ENCODE measurements at regions not wholly inside any gene's neighbourhood (a gene's known extent, or its start where the extent isn't known, plus 50 kb on each side); places are given as distances from the start of the nearest gene placed in this dataset.

DNA sequence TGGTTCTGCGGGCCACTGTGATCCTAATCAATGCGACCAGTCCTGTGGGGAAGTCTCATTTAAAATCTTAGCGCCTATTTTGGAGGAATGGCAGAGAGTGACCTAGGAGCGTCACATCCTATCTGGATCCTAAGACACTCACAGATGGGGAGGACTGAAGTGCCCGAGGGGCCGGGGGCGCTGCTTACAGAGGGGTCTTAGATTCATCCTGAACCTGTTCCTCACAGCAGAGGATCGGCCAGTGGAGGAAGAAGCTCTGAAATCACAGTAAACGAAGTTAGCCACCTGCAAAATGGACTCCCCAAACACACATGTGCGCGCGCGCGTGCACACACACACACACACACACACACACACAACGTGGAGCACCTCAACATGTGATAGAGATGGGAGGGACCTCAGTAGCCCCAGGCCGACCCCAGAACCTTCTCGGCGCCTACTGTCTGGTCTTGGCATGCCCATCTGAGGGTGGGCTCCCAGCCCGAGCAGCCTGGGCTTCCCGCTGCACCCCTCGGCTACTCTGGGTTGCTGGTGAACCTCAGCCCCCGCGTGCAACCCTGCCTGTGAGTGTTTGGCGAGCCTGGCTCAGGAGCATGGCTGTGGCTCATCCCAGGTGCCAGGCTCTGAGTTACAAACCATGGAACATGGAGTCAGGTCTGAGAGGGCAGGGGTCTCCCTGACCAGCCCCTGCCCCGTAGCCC, 613.3 kb downstream of the TBC1D22A start:
- DNase-seq, result no peak

DNA sequence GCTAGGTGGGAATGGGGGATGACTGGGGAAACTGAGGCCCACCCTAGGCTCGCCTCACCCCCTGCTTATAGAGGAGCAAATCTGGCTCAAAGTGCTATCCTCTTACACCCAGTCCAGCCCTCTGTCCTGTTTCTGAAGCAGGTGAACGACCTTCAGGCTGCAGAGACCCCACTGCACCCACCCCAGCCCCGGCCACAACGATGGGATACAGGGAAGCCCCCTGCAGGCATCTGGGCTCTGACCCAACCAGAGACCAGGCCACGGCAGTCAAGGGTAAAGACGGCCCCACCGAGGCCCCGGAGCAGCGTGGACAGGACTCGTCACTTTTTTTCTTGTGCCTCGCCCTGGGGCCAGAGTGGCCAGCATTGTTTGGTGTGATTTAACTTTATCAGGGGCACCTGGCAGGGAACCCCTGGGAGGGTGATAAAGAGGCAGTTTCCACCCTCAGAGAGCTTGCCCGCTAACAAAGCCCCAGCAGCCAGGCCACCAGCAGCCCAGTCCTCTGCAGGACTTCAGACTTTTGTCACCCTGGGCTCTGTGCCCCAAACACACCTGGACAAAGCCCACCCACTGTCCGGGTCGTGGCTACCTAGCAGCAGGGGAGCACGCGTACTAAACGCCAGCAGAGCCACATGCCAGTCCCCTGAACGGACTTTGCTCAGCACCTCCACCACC, 612.6 kb downstream of the TBC1D22A start:
- no peak for DNase-seq

DNA sequence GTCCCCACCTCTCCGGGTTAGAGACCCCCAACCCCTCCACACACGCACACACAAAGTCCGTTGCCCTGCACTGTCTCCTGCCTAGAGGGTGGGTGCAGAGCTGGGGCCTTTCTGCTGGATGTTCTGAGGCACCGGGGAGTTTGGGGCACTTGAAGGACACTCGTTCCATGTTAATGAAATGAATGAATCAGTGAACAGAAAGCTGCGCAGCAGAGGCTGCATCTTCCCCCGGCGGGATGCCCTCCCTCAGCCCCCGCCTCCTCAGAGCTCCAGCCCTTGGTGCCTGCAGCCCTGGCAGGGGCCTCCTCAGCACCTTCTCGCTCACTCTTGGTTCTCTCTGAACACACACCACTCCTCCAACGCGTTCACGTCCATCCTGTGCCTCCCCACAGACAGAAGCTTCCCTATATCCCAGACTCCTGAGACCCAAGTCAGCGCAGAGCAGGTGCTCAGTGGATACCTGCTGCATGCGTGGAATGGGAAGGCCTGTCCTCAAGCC, 611.9 kb downstream of the TBC1D22A start:
- no peak for DNase-seq

DNA sequence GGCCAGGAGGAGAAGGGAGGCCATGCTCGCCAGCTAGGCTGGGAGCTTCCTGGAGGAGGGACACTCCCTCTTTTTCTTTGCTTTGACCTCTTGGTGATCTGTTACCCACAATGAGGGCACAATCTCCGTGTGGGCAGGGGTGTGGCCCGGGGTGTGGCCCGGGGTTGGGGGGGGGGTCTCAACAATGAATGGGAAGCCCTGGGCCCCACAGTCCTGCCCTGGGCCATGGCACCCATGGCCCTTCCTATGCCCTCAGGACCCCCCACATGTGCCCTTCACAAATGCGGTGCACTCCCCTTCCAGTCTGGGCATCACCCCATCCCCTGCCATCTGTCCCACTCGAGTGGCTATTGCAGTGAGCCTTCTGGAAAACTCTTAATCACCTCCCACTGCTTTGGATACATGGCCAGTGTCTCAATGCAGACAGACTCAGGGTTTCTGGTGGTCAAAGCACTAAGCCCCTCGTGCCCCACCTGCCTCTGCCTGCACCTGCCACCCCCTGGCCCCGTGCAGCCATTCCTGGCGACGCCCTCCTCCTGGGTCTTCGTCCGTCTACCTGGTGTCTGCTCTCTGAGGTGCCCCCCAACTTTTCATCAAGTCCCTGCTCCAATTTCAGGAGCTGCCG, 611.3 kb downstream of the TBC1D22A start:
- no peak for DNase-seq

DNA sequence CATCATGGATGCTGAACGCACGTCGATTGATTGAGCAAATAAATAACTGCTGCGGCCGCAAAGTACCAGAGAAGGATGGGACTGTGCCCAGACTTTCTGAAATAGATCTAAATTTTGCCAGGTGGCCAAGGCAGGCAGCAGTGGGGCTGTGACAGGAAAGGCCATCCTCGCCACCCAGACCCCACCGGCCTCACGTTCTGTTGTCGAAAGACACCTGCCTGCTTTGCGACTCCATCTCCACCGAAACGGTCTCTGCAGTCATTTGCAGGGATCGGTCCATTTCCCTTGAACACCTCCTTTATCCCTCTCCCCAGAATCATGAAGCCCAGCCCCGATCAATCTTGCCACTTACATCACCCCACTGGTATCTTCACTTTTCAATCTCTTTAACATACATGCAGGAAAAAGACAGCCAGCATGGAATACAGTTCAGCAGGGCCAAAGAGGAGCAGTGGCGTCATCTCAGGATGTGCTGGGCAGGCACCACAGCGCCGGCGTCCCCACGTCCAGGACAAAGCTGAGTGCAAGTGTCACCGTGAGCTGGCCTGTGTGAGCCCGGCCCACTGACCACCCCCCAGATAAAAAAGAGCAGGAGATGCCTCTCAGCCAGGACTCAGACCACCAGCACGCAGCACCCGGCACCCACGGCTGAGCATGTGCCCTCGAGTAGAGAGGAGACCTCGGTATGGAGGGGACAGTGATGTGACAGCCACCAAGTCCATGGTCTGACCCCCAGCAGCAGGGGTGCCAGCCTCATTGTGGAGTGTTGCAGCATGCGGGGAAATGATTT, 610.3 kb downstream of the TBC1D22A start:
- no peak for DNase-seq

DNA sequence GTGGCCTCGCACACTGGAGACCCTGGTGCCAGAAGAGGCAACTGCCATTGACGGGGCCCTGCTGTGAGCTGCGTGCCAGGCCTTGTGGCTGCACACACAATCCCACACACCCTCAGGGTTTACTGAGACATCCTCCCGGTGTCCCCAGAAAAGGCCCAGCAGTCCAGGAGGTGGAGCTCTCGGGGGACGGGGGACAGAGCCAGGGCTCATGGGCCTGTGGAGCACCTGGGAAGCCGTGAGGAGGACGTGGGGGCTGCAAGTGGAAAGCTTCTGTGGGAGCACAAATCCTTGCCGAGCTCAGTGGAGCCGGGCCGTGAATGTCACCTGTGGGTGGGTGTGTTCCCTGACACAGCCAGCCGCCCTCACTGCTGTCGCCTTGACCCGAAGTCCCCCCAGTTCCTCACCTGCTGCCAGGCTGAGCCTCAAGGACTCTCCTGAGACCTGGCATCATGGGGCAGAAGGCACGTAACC, 609.7 kb downstream of the TBC1D22A start:
- no peak for DNase-seq

DNA sequence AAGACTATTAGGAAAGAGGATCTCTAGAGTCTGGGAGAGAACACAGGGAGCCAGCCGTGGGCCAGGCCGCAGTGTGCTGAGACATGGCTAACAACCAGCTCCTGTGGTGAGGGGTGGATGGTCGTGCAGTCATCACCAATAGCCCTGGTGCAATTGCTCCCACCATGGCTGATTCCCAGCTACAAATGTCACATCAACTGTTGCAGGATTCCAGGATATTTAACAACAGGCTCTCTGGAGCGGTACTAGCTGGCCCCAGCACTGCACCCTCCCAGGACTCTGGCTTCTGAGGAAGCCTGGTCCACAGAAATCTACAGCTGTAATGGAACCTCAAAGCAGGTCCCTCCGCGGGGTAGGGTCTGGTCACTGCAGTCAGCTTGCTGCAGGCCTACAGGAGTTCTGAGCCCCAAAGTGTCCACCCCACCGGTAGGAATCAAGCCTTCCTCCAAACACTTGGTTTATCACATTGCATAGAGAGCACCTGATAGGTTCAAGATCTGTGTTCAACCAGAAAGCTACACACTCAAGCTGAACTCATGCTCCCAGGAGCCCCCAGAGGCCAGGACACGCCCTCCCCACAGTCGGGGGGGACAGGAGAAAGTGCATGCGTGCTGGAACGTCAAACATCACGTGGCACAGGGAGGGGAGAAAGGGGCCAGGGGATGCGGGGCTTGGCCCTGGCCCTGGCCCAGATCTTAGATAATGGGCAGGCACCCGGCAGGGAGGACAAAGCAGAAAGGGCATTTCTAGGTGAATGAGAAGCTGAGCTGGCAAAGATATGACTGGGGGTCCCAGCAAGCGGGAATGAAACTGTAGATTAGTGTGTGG, 609.0 kb downstream of the TBC1D22A start:
- no peak for DNase-seq

DNA sequence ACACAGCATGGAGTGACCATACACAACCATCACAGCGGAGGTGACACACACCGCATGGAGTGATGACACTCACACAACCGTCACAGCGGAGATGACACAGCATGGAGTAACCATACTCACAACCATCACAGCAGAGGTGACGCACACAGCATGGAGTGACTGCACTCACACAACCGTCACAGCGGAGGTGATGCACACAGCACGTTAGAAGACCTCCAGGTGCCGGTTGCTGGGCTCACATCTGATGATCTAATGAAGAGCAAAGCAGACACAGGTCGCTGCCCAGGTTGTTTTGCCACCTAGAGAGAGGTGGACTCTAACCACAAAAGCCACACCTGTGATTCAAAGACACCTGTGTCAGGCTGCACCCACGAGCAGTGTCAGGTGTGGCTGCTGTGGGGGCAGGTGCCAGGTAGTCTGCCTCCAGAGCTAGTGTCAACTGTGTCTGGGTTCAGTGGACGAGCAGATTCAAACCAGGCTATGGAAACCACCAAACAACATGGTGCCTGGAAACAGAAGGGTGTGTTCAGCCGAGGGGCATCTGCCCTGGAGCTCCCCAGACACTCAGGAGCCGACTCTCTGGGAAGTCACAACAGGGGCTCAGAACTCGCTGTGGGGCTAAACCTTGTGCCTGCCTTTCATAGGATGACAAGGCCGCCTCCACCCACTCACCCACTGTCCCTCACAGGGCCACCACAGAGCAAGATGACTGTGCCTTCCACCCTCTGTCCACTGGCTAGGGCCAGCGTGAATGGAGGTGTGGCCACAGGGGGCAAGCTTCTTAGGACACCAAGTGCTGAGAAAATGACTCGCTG, 608.2 kb downstream of the TBC1D22A start:
- no peak for DNase-seq

DNA sequence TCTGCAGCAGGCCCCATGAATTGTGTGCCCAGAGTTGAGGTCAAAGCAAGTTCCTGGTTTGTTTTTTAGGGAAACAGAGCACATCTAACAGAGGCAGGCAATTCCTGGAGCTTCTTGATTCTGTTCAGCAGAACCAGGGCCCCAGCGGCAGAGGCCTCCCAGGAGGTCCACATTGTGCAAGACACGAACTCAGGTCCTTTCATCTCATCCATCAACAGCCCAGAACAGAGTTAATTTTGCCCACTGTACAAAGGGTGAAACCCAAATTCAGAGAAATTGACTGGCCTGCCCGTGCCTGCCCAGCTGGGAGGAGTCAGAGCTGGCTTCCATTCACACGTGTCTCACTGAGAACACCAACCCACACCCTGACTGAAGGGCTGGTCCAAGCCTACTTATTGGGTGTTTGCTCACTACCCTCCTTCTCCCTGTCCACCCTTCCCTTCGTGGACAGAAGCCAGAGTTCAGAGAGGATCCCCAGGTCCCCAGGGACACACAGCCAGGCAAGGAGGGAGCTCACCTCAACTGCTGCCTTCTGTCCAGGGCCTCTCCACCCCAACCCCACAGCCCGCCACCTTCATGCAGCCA, 607.1 kb downstream of the TBC1D22A start:
- DNase-seq, result no peak

DNA sequence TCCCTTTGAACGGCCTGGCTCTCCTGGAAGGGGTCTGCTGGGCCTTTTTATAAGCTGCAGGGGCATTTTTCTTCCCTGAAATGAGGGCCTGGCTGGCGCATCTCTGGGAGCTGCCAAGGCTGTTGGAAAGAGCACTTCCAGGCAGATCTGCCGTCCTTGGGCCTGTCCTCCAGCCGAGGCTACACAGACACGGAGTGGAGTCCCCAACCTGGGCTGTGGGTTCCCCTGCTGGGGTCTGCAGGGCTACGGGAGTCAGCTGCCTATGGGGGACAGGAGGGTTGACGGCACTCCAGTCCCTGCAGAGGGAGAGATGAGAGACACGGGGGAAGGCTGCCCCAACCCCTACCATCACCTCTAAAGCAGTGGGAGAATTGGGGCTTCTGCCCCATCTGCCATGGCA, 606.6 kb downstream of the TBC1D22A start:
- no peak for DNase-seq

DNA sequence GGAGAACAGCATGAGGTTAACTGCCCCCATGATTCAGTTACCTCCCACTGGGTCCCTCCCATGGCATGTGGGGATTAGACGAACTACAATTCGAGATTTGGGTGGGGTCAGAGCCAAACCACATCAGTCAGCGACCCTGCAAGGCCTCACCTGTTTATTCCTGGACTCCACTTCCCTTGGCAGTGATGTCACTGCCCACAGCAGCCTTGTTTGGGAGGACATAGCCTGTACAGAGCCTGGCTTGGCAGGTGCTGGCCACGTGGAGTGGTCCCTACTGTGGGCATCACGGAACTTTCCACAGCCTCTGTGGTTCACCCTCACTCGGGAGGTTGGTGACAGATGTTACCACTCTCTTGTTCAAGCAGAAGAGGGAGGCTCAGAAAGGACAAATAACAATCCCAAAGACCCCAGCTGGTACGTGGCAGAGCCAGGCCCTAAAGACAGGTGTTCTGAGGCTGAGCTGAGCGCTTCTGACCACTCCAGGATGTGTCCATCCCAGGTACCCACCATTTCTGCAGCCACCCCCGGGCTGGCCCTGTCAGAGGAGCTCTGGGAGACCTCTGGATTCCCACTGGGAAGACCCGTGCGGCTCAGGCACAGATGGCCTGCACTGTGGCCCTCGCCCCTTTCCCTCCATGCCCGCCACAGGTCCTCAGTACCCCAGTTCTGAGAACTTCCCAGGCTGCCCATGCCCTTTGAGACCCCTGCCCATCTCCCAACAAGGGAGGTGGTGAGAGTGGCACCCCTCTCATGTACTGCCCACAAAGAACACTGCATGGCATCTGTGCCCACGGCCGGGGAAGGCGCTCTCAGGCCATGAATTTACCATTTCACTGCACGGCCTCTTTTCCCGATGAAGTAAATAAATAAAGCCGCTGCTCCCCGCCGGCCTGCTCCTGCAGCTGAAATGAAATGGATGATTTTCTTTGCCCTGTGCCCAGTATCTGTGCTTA, 605.8 kb downstream of the TBC1D22A start:
- DNase-seq, result no peak

DNA sequence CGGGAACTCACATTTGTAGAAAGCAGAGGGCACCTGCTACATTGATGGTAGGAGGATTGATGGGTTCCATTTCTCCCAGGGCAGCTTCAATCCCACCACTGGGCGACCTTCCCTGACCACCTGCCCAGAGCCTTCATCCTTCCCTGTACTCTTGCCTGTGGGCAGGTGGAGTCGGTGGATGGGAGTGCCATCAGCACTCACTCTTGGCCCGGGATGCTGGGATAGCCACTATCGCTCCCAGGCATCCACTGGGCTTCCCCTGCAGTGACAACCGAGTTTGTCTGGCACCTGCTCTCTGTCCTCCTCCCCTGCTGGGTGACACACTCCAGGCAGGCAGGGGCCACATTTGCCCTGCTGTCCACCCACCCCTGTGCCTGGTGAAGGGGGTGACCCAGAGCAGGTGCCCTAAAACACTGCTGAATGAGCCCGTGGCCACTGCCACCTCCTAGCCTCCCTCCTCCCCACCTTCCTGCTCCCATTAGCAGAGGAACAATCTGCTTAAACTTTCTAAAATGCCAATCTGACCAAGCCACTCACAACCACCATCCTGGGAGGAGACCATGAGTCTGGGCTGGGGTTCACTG, 604.7 kb downstream of the TBC1D22A start:
- no peak for DNase-seq

DNA sequence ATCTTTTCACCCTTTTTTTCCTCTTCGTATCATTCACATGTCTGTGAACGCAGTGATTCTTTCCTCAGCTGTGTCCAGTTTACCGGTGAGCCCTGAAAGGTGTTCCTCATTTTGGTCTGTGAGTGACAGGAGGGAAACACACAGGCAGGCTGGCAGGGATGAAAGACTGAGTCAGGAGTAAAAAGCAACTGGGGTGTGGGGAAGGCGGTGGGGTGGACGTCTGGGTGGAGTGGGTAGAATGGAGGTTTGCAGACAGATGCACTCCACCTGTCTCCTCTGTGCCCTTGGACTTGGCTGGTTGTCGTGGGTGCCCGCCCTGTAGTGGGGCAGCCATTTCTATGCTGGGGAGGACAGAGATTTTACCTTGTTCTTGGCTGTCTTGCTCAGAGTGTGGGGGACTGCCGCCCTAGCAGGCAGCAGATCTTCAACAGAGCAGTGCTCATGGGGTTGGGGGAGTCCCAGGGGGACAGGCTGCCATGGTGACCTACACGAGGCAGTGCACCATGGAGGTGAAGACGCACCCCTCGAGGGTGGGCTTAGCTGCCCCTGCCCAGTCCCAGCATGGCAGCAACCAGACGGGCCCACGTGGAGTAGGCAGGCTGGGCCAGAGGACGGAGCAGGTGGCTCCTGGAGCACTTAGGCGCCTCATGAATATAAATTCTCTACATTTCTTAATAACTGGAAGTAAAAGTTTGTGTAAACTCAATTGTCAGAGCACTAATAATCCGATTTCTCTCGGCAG, 603.7 kb downstream of the TBC1D22A start:
- no peak for DNase-seq

DNA sequence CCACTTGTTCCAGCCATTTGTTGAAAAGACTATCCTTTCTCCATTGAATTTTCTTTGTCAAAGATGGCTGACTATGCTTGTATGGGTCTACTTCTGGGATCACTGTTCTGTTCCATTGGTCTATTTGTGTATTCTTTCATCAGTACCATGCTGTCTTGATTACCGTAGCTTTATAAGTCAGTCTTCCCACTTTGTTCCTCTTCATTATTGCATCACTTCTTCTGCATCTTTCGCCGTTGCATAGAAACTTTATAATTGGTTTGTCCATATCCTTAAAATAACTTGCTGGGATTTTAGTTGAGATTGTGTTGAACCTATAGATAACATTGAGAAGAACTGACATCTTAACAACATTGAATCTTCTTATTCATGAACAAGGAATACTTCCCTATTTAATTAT, 598.8 kb downstream of the TBC1D22A start:
- no peak for DNase-seq

DNA sequence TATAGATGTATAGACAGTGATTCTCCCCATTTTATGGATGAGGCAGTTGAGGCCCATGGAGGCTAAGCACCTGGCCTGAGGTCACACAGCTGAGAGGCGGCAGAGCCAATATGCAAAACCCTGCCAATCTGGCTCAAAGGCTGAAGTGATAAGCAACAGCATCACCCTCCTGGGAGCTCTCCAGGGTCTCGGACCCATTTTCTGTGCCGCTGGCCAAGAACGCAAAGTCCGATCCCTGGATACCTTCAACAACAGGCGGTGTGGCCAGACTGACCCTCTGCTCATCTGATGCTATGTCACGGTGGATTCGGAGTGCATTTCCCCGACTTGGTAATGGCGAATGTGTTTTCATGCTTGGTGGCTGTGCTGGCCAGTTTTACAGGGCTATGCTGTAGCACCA, 595.0 kb downstream of the TBC1D22A start:
- DNase-seq, result no peak

DNA sequence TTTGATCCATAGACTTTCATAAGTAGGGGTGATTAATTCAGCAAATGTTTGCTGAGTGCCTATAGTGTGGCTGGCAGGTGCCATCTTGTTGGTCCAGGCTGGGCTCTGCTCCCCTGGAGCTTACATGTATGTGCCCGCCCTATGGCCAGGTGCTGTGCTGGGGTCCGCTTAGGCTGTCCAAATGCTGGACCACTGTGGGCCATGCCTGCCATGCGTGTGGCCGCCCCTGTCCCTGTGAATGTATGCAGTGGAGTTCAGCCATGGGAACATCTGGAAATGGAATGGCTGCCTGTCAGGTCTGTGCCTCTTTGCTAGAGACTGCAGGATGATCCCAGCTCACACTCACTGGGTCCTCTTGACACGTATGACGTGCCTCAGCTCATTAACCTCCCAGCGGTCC, 594.6 kb downstream of the TBC1D22A start:
- no peak for DNase-seq

DNA sequence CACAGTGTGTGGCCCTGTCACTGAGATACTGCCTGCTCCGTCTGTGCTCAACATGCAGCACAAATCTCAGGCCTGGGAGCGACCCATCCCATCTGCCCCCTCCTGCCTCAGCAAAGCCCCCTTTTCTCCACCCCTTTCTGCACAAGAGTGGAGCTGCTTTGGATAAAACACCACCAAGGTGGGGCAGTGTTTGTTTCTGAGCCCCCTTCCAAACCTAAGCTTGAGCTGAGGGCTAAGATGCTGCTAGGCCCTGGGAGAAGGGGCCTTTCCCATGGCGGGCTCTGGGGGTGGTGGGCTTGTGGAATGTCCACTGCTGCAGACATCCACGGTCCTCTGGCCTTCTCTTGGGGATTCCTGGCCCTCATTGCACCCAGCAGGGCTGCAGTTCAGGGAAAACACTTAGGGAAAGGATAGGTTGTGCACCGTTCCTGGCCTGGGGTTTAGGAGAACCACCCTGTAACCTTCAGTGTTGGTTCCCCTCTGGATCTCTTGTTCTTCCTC, 594.1 kb downstream of the TBC1D22A start:
- no peak for DNase-seq

DNA sequence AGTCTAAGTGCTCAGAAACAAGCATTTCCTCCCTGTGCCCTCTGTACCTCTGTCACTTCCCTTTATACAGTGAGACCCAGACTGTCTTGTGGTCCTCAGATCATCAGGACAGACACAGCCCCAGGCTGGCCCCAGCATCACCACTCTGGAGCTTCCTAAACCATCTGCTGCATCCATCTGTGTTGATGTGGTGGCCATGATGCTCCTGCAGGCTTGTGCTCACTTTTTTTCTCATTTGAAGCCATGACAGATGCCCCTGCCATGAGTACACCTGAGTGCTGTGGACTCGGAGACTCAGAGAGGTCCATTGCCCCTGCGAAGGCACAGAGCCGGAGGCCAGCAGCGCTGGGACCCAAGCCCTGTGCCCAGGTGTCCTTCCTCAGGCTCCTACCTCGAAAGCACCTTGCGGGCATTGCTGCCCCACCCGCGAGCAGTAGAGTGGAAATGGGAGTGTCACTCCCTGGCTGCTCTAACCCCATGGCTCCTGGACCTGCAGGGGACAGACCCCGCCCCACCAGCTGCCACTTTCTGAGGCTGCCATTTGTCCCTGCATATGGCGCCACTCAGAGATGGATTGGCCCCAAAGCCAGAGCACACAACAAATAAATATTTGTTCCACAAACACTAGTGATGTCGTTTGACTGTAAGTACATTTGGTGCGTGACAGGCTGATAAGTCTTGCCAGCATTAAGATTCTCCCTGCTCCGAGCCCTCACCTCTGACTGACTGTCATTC, 593.5 kb downstream of the TBC1D22A start:
- no peak for DNase-seq
